Heart left ventricle (tissue), 13 donors: ENCODE measurements at regions not wholly inside any gene's neighbourhood (a gene's known extent, or its start where the extent isn't known, plus 50 kb on each side); places are given as distances from the start of the nearest gene placed in this dataset.

Experiments used
- CTCF ChIP-seq, 12 donors: fragments of 200-600 bp; sonication (generic) in 4 of 12; IDR thresholded peaks; one replicate each; pipeline versions ENCODE4 v1.5.0 to v1.8.0; 2018 to 2022; ENCODE audit warnings: antibody characterized with exemption in 12 of 12, mild to moderate bottlenecking in 5 of 12
- POLR2A ChIP-seq, 2 donors: fragments of 450-650 bp; IDR thresholded peaks; one replicate each; pipeline ENCODE4 v1.6.1; 2017; ENCODE audit warnings: antibody characterized with exemption in 2 of 2, mild to moderate bottlenecking in 2 of 2, moderate library complexity in 2 of 2
- donor health status: ischemic (EF 13 %, LVEDD 7.1; RV severe dilation, severe dysfunction).
- donor health status: DM: no; HTN: yes; CAD: no.
- donor health status: DM: no; HTN: no; CAD: no.
- donor health status: ischemic (EF 25% LVEDD 6.9; RV normal size, moderate dysfunction).
- donor health status: ischemic (EF 25% LVEDD 5.7; RV mildly dilated, moderate dysfunction).
- donor health status: ischemic (EF 35%, LVEDD 5.7; RV mildly dilated, moderate dysfunction).
- donor health status: nonischemic (EF 11% LVEDD 7.7; RV severe dilation, severe dysfunction).
- donor health status: DM: yes; HTN: yes; CAD: no.
- donor health status: PGD.
- donor health status: ischemic (EF 29% LVEDD 5.4; RV normal size, mild dysfunction).
- donor health status: nonischemic (EF 23%, LVEDD 6.1; RV moderate dilation, normal function).

DNA sequence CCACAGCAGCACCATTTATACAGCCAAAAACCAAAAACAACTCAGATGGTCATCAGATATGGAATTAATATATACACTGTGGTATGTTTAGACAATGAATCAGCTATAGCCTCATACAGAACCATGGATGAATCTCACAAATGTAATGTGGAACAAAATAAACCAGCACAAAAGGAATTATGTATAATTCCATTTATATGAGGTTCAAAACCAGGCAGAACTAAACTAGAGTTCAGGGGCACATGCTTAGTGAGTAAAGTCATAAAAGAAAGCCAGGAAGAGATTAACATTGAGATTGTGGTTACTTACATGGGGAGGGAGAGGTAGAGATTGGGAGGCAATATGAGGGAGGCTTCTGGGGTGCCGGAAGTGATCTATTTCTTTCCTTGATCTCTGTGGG, 231.1 kb downstream of the COPRS start:
- no peak for TF ChIP-seq CTCF (IDR thresholded peaks at IDR 0.05)
- no peak for TF ChIP-seq POLR2A (IDR thresholded peaks at IDR 0.05)
